ENCODE measurements at regions not wholly inside any gene's neighbourhood (a gene's known extent, or its start where the extent isn't known, plus 50 kb on each side); places are given as distances from the start of the nearest gene placed in this dataset.

- Mint-ChIP-seq H3K4me3 (no peak overlapping the region), H3K27ac (no peak overlapping the region), H3K27me3 (no peaks in the 10 kb centered on the region), H3K9me3 (no peaks in the 10 kb centered on the region), H3K4me1 (peaks cover 9% of the 10 kb centered on the region), H3K36me3 (no peaks in the 10 kb centered on the region)
- no peak for DNase-seq
Measured at GRCh38 chr2:12539336-12539735, 177.4 kb upstream of the TRIB2 start.

DNA sequence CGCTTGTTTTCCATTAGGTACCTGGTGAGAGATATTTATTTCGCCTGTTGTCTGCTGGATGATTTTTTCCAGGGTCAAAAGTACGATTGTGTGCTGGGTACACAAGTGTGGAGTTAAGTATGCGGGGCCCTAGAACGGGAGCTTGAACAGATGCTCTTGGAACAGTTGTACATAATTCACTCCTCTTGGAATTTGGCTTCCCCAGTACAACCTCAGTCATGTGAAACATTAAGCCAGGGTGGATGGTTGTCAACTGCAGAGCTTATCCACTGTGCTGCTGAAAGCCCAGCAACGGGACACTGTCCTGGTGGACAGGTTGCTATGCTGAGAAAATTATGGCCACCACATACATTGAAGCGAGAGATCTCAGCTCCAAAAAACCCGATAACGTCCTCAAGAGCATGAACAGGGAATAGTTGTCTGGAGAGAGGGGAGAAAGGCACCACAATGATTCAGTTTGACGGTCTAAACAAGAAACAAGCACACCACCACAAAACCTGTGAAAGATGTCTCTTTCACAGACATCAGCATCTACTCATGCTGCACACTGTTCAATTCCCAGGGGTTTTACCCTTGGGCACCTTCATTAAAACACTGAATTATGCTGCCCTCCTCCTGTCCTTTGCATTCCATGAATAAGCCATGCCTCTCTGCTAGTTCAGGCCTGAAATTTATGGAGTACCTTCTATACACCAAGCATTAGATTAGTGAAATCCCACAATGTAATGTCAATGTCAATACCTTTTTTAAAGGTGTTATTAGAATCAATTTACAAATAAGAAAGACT lies 176.8 kb upstream of the TRIB2 start:
- Mint-ChIP-seq H3K27me3 (no peaks in the 10 kb centered on the region), H3K27ac (no peak overlapping the region), H3K4me3 (no peak overlapping the region), H3K9me3 (no peaks in the 10 kb centered on the region), H3K4me1 (peaks cover 7% of the 10 kb centered on the region), H3K36me3 (no peaks in the 10 kb centered on the region)
- DNase-seq: no peak

- DNase-seq: no peak
- no peaks in the 10 kb centered on the region for H3K36me3 Mint-ChIP-seq
- H3K4me1 Mint-ChIP-seq: peaks cover 5% of the 10 kb centered on the region
- H3K4me3 Mint-ChIP-seq: no peak overlapping the region
- H3K27me3 Mint-ChIP-seq: no peaks in the 10 kb centered on the region
- H3K27ac Mint-ChIP-seq: no peak overlapping the region
- no peaks in the 10 kb centered on the region for H3K9me3 Mint-ChIP-seq
Measured at GRCh38 chr2:12543076-12543977, 173.4 kb upstream of the TRIB2 start.

GRCh38 chr2:12543978-12544558 lies 172.7 kb upstream of the TRIB2 start:
- Mint-ChIP-seq H3K27me3 (no peaks in the 10 kb centered on the region), H3K36me3 (no peaks in the 10 kb centered on the region), H3K4me1 (peaks cover 5% of the 10 kb centered on the region), H3K27ac (no peak overlapping the region), H3K9me3 (no peaks in the 10 kb centered on the region), H3K4me3 (no peak overlapping the region)
- DNase-seq: no peak

- Mint-ChIP-seq H3K9me3 (peaks cover 2% of the 10 kb centered on the region), H3K27ac (no peak overlapping the region), H3K4me3 (no peak overlapping the region), H3K4me1 (peaks cover 5% of the 10 kb centered on the region), H3K36me3 (no peaks in the 10 kb centered on the region), H3K27me3 (no peaks in the 10 kb centered on the region)
- DNase-seq: no peak
Measured at GRCh38 chr2:12547566-12548170, 169.1 kb upstream of the TRIB2 start.

- H3K27ac Mint-ChIP-seq: no peak overlapping the region
- no peaks in the 10 kb centered on the region for H3K36me3 Mint-ChIP-seq
- no peaks in the 10 kb centered on the region for H3K27me3 Mint-ChIP-seq
- peaks cover 7% of the 10 kb centered on the region for H3K4me1 Mint-ChIP-seq
- H3K4me3 Mint-ChIP-seq: no peak overlapping the region
- DNase-seq: no peak
- H3K9me3 Mint-ChIP-seq: peaks cover 2% of the 10 kb centered on the region
Measured at GRCh38 chr2:12548906-12549305, 167.8 kb upstream of the TRIB2 start.

- H3K9me3 Mint-ChIP-seq: peaks cover 2% of the 10 kb centered on the region
- no peak overlapping the region for H3K4me3 Mint-ChIP-seq
- DNase-seq: no peak
- H3K27me3 Mint-ChIP-seq: no peaks in the 10 kb centered on the region
- H3K27ac Mint-ChIP-seq: no peak overlapping the region
- no peaks in the 10 kb centered on the region for H3K36me3 Mint-ChIP-seq
- peaks cover 11% of the 10 kb centered on the region for H3K4me1 Mint-ChIP-seq
Measured at GRCh38 chr2:12549641-12550040, 167.1 kb upstream of the TRIB2 start.

DNA sequence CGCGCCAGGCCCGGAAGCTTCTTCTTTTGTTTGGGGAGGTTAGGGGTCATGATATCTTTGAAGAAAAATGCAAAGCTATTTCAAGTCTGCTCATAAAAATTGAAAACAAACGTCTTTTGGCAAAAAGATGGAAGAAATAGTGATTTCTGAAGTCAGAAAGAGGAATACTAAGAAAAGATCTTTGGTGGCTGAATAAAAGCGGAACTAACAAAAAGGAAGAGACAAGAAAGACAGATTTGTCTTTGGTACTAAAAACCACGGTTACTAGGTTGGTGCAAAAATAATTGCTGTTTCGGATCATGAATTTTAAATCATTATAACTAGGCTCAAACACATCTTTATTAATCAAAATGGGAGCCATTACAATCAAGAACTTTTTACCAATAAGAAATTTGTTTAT lies 164.6 kb upstream of the TRIB2 start:
- no peak for DNase-seq
- H3K4me1 Mint-ChIP-seq: peaks cover 33% of the 10 kb centered on the region
- H3K36me3 Mint-ChIP-seq: no peaks in the 10 kb centered on the region

GRCh38 chr2:12554224-12555011 lies 162.3 kb upstream of the TRIB2 start:
- DNase-seq: no peak
- peaks cover 34% of the 10 kb centered on the region for H3K4me1 Mint-ChIP-seq
- peaks cover 2% of the 10 kb centered on the region for H3K9me3 Mint-ChIP-seq
- no peak overlapping the region for H3K4me3 Mint-ChIP-seq
- H3K27ac Mint-ChIP-seq: peak overlapping the region; percentile 83
- H3K36me3 Mint-ChIP-seq: no peaks in the 10 kb centered on the region
- H3K27me3 Mint-ChIP-seq: no peaks in the 10 kb centered on the region

More for the DNA sequence above, 164.6 kb upstream of the TRIB2 start:
- Mint-ChIP-seq H3K9me3 (peaks cover 2% of the 10 kb centered on the region), H3K27me3 (no peaks in the 10 kb centered on the region), H3K4me3 (no peak overlapping the region), H3K27ac (no peak overlapping the region)

DNA sequence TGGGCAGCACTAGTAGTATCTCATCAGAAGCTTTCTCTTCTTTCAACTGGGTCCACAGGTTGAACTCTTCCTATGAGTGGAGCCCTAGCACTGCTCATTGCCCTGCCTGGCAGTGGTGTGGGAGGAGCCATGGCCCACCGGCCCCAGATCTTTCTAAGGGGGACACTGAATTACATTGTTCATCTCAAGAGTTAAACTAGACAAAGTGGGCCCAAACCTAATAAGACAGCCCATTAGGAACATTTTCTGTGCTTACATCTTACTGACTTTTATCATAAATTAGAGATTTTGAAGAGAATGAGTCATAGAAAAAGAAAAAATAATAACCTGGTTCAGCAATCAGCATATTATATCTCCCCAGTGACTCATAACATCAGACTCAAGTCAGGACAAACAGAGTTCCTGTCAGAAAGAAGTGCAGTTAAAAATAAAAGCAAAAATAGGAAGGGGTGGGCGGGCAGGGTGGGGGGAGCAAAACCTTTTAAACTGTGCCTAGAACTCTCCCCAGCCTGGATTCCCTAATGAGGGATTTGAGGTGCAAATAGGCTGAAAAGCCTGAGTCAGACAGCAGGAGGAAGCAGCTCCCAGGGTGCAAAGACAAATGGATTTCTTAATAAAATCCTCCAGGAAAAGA lies 161.6 kb upstream of the TRIB2 start:
- Mint-ChIP-seq H3K4me1 (peaks cover 34% of the 10 kb centered on the region), H3K27me3 (no peaks in the 10 kb centered on the region), H3K4me3 (peak overlapping the region; percentile 32), H3K36me3 (no peaks in the 10 kb centered on the region), H3K9me3 (peaks cover 2% of the 10 kb centered on the region), H3K27ac (peak overlapping the region; percentile 83)
- peak; percentile 29 for DNase-seq

DNA sequence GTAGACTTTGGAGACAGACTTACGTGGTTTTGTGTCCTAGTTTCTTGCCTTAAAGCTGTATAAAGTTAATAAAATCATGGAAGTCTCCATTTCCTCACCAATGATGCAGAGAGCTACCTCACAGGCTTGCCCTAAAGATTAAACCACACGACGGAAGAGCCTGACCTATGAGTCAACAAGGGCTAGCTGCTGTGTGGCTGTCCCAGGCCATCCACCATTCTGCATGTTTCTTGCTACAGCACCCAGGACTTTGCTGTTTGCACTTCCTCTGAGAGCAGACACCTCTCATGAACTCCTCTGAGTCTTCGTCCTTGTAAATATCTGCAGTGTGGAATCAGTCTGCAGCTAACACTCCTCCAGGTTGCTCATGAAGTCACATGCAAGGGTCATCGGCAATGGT lies 160.0 kb upstream of the TRIB2 start:
- Mint-ChIP-seq H3K27me3 (no peaks in the 10 kb centered on the region), H3K4me3 (no peak overlapping the region), H3K36me3 (no peaks in the 10 kb centered on the region), H3K27ac (peak overlapping the region; percentile 51), H3K9me3 (peaks cover 2% of the 10 kb centered on the region), H3K4me1 (peaks cover 34% of the 10 kb centered on the region)
- DNase-seq: peak; percentile 41

DNA sequence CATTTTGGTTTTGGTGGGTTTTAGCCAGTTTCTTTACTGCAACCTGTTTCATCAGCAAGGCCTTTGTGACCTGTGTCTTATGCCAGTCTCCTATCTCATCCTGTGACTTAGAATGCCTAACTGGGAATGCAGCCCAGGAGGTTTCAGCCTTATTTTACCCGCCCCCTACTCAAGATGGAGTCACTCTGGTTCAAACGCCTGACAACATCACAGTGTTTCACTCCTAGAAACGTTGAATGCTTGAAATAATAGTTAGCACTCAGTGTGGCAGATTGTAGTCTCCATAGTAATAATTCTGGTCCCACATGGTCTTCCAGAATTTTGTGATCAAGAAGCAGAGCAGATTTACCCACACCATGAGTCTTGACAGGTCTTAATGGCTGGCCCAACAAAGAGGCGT lies 159.0 kb upstream of the TRIB2 start:
- no peaks in the 10 kb centered on the region for H3K9me3 Mint-ChIP-seq
- H3K27me3 Mint-ChIP-seq: no peaks in the 10 kb centered on the region
- no peak overlapping the region for H3K27ac Mint-ChIP-seq
- no peak for DNase-seq
- peaks cover 39% of the 10 kb centered on the region for H3K4me1 Mint-ChIP-seq
- H3K36me3 Mint-ChIP-seq: no peaks in the 10 kb centered on the region
- no peak overlapping the region for H3K4me3 Mint-ChIP-seq

DNA sequence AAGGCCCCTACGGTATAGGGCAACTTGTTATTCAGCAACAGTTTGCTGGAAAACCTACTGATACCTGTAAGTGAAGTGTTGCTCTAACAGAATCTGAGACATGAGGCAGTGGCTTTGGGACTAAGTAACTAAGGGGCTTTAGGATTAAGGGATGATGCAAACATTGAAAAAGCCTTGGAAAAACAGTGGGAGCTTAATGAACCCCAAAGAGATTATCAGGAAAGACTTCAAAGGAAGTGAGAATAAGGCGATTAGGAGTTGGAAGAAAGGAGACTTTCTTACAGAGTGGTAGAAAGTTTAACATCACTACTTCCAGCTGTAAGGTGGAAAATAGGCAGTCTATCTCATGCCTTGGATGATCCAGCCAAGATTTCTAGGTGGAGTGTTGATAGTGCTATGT lies 158.2 kb upstream of the TRIB2 start:
- H3K27me3 Mint-ChIP-seq: no peaks in the 10 kb centered on the region
- H3K4me3 Mint-ChIP-seq: no peak overlapping the region
- no peak for DNase-seq
- peaks cover 39% of the 10 kb centered on the region for H3K4me1 Mint-ChIP-seq
- no peaks in the 10 kb centered on the region for H3K9me3 Mint-ChIP-seq
- H3K36me3 Mint-ChIP-seq: no peaks in the 10 kb centered on the region
- H3K27ac Mint-ChIP-seq: no peak overlapping the region

GRCh38 chr2:12560618-12561017 lies 156.1 kb upstream of the TRIB2 start:
- H3K27ac Mint-ChIP-seq: no peak overlapping the region
- H3K27me3 Mint-ChIP-seq: no peaks in the 10 kb centered on the region
- no peaks in the 10 kb centered on the region for H3K9me3 Mint-ChIP-seq
- DNase-seq: no peak
- no peak overlapping the region for H3K4me3 Mint-ChIP-seq
- H3K36me3 Mint-ChIP-seq: no peaks in the 10 kb centered on the region
- H3K4me1 Mint-ChIP-seq: peaks cover 25% of the 10 kb centered on the region

Data from activated naive CD8-positive, alpha-beta T cell treated with anti-CD3 and anti-CD28 coated beads for 36 hours (primary cell).